IPS-18c (cell line): ENCODE measurements at regions not wholly inside any gene's neighbourhood (a gene's known extent, or its start where the extent isn't known, plus 50 kb on each side); places are given as distances from the start of the nearest gene placed in this dataset.

Experiments used
- H3K4me3 ChIP-seq: 2 replicates; pipeline ENCODE4 v1.7.0; 2013; ENCODE audit warnings: low read depth, mild to moderate bottlenecking, low read length, moderate library complexity; ENCODE audit not compliant: insufficient read depth
- H3K9me3 ChIP-seq: one replicate; pipeline ENCODE4 v1.6.1; 2013; ENCODE audit warnings: mild to moderate bottlenecking, low read length, moderate library complexity; ENCODE audit not compliant: control insufficient read depth, insufficient read depth

DNA sequence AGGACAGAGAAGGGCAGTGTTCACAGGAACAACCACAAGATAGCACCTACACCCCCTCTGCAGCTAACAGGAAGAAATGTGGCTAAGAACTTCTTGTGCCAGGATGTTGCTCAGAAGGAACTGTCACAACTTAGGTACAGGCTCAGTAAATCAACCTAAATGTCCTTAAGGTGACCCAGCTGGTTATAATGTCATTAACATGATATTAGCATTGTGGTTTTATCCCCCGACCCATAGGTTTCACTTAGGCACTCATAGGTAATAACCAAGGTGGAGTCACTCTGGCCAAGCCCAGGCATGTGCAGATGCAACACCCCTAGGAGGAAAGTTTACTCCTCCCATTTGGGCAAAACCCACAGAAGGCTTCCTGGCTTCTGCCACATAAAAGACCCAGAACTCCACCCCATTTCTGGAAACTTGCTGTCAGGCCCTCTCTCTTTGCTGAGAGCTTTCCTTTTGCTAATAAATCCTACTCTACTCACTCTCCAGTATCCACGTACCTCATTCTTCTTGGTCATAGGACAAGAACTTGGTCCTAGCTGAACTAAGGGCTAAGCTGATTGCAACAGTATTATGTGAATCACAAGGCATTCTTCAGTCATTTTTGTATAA lies 951.3 kb downstream of the SLITRK5 start:
- Histone ChIP-seq H3K9me3 (no peaks in the 10 kb centered on the region), H3K4me3 (no peak overlapping the region)

DNA sequence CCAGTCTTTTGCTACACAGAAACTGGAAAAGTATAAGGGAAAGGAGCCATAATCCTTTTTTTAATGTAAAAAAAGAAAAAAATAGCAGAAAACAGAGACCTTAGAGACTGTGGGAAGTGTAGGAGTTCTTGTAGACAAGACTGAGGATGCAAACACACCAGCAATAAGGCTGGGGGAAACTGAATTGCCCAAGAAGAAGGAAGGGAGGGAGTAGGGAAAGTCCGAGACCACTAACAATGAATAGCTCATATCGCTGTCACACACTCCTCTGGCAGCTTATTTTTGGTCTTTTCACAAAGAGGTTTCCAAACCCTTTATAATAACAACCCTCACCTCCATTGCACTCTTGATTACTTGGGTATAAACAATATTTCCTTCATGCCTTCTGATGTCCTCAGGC lies 952.0 kb downstream of the SLITRK5 start:
- H3K9me3 ChIP-seq = no peaks in the 10 kb centered on the region

DNA sequence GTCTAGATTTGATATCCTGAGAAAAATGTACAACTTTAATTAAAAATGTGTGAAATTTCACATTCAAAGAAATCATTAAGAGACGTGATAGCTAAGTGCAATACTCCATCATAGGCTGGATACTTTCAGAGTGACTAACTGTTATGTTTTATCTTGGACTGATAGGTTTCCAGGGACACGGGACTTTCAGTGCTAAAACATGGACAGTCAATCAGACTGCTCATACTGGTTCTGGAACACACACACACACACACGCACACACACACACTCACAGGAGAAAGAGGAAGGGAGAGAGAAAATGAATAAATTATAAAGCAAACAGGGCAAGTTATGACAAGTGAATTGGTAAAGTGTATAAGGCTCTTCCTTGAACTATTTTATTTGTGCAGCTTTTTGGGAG lies 955.9 kb downstream of the SLITRK5 start:
- Histone ChIP-seq H3K4me3 (no peak overlapping the region), H3K9me3 (no peaks in the 10 kb centered on the region)

More for the DNA sequence above, 952.0 kb downstream of the SLITRK5 start:
- H3K4me3 ChIP-seq = no peak overlapping the region

DNA sequence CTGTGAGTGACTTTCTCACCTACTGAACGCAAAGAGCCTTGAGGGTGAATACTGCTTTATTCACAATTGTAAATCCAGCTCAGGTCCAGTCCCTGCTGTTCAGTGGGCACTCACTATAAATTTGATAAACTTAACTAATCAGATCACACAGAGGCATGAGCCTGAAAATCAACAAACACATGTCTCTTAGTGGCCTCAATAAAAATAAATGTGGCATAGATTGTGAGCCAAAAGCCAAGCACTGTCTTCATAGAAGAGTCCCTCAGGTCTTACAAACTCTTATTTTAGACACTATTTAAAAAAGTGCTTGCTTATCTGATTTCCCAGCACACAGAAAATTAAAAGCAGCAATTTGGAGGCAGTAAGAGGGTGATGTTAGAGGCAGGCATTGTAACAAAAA lies 957.7 kb downstream of the SLITRK5 start:
- Histone ChIP-seq H3K4me3 (no peak overlapping the region), H3K9me3 (no peaks in the 10 kb centered on the region)

DNA sequence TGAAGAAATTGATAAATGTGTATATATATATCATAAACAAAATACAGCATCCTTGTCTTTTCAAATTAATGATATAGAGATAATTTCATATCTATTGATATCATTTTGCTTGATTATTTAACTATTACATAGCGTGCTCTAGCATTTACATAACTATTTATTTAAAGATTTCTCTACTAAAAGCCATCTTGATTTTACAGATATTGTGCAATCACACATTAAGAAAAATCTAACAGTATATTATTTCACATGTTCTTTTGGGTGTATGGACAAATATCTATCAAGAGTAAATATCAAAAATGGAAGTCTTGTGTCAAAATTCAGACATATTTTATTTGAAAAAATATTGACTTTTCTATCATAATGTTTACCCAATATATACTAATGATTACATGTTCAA lies 966.8 kb downstream of the SLITRK5 start:
- peaks cover 2% of the 10 kb centered on the region for H3K9me3 ChIP-seq
- no peak overlapping the region for H3K4me3 ChIP-seq

DNA sequence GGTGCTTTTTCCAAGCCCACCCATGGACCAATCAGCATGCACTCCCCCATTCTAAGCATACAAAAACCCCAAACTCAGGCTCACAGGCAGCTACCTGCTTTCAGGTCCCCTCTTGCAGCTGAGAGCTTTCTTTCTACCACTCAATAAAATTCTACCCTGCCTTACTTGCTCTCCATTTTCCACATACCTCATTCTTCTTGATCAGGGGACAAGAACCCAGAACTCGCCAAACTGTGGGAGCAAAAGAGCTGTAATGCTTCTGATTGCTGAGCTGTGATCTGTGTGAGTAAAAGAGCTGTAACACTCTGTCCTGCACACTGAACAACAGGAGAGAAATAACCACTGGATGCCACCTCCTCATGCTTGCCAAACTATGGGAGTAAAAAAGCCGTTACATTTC lies 972.1 kb downstream of the SLITRK5 start:
- no peak overlapping the region for H3K4me3 ChIP-seq
- peaks cover 8% of the 10 kb centered on the region for H3K9me3 ChIP-seq

DNA sequence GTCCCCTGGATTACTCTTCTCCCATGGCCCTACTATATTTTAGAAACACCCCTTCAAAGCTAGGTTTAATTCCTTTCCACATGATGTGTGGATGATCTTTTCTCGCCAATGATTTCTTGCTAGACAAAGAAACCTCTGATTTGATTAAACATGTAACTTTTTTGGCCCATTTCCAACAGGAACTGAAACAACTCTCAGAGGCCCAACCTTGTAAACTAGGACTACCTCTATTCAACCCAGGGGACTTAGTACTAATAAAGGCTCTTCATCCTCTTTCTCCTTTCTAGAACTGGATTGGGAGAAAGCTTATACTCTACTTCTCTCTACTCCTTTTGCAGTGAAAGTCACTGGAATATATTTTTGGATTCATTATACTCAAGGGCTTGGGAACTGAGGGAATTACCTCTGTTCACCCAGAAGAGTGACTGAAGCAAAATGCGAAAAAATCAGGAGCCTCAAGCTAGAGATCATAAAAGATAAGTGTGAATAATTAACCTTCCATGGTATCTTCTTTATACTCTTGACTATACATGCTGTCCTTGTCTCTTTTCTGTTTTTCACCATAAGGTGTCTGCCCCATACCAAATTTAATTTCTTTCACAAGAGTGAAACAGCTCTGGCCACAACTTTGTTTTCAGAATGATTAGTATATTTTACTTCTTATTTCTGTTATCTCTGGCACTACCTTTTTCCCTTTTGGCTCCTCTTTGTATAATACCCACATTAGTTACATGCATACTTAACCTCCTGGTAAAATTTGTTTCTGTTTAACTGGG lies 977.6 kb downstream of the SLITRK5 start:
- Histone ChIP-seq H3K4me3 (no peak overlapping the region), H3K9me3 (peaks cover 2% of the 10 kb centered on the region)

DNA sequence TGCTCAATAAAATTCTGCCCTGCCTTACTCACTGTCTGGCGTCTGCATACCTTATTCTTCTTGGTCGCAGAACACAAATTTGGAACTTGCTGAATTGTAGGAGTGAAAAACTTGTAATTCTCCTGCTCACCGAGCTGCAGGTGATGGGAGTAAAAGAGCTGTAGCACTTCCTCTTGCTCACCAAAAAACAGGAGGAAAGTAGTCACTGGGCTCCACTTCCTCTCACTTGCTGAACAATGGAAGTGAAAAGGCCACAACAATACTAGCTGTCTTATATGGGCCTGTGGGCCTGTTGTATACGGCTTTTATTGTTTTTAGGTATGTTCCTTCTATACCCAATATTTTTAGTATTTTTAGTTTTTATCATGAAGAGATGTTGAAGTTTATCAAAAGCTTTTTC lies 978.7 kb downstream of the SLITRK5 start:
- peaks cover under 1% of the 10 kb centered on the region for H3K9me3 ChIP-seq
- no peak overlapping the region for H3K4me3 ChIP-seq

DNA sequence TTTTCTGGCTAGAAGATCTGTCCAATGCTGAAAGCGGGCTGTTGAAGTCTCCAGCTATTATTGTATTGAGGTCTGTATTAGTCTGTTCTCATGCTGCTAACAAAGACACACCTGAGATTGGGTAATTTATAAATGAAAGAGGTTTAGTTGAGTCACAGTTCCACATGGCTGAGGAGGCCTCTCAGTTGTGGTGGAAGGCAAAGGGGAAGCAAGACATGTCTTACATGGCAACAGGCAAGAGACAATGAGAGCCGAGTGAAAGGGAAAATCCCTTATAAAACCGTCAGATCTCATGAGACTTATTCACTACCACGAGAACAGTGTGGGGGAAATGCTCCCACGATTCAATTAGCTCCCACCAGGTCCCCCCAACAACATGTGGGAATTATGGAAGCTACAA lies 980.4 kb downstream of the SLITRK5 start:
- Histone ChIP-seq H3K9me3 (no peaks in the 10 kb centered on the region), H3K4me3 (no peak overlapping the region)

DNA sequence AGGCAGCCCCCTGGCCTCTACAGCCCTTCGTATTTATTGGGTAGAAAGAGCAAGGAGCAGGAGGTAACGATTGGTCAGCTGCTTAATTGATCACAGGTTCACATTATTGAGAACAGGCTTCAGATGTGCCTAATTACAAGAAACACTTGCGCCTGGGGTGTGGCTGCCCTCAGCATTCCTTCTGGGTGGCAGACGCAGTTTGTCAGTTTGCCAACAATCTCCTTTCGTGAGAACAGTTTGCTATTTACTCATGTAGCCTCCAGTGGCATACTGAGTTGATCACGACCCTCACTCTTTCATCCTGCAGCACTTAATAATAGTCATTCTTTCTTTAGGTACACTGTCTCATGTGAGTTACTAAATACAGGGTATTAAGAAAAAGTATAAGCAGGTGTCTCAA lies 985.6 kb downstream of the SLITRK5 start:
- Histone ChIP-seq H3K9me3 (no peaks in the 10 kb centered on the region), H3K4me3 (no peak overlapping the region)

DNA sequence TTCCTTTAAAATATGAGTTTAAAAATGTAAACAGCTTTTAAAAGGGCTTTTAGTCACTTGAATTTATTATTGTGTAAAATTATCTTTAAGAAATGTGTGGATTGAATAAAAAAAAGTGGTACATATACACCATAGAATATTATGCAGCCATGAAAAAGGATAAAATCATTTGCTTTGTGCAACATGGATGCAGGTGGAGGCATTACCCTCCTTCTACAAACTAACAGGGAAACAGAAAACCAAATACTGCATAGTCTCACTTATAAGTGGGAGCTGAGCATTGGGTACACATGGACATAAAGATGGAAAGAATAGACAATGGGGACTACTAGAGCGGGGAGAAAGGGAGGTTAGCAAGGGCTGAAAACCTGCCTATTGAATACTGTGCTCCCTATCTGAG lies 999.3 kb downstream of the SLITRK5 start:
- Histone ChIP-seq H3K9me3 (no peaks in the 10 kb centered on the region), H3K4me3 (no peak overlapping the region)

DNA sequence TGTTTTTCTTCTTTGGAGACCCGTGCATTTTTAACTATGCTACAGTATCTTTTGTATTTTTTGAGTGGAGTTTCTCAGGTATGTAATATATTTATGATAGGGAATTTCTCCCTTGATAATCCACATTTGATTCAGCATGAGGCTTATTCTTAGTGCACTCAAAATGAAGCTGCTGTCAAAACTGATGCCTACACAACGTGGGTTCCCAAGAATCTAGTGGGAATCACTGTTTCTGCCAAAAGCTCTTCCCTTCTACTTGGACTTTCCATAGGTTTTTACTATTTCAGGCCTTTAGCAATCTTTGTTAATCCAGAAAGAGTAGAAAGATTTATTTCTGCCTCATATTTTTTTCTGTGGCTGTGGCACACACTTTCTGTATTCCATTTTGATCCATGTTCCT lies 1003.7 kb downstream of the SLITRK5 start:
- H3K4me3 ChIP-seq = no peak overlapping the region
- no peaks in the 10 kb centered on the region for H3K9me3 ChIP-seq

DNA sequence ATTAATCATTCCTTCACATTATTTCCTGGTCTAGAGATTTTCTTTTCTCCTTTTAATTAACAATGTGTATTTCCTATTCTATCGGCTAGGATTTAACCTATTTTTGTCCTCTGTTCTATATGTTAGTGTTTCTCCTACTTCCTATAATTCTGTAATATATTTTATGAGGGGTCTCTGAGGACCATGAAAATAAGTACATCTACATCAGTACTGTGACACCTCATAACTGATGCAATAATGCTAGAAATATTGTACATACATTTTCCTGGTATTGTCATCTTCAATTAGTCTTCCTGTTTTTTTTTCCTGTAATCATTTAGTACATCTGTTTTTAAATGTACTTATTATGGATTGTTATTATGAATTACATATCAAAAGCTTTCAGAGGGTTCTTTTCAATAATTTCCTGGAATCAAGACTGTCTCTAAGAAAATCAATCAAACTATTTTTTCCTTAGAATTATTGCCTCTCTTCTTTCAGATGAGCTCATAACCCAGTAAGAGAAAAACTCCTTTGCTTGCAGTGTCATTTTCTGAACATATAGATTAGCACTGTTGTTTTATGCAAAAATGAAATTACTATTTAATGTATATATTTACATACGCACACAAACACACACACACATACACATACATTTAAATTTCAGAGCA lies 1004.3 kb downstream of the SLITRK5 start:
- H3K9me3 ChIP-seq = no peaks in the 10 kb centered on the region
- no peak overlapping the region for H3K4me3 ChIP-seq

DNA sequence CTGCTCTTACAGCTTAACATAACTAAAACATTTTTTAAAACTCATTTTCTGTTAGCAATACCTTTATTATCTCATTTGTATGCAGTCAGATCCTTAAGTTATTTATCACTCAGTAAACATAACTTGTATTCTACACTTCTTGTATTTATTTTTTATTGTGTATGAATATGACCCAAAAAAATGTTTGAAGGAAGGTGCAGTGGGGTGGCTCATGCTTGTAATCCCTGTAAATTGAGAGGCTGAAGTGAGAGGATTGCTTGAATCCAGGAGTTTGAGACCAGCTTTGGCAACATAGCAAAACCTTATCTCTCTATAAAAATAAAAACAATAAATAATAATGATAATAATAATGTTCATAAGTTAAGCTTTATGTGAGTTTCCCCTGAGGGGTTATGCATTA lies 1004.8 kb downstream of the SLITRK5 start:
- Histone ChIP-seq H3K9me3 (no peaks in the 10 kb centered on the region), H3K4me3 (no peak overlapping the region)

DNA sequence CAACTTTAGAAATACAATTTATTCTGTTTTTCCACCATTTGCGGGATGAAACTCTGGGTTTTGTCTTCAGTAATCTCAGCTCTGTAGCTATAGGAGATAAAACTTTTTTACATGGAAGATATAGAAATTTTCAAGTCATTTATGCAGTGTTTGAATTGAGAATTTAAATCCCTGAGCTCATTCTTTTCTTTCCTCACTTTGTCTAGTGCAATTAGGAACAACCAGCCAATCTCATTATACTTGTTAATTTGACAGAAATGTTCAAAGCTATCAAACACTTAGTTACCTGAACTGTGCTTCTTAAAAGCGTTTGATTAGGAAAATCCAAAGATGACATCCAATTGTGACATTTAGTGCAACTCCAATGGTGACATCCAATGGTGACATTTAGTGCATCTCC lies 1014.3 kb downstream of the SLITRK5 start:
- Histone ChIP-seq H3K9me3 (no peaks in the 10 kb centered on the region), H3K4me3 (no peak overlapping the region)

DNA sequence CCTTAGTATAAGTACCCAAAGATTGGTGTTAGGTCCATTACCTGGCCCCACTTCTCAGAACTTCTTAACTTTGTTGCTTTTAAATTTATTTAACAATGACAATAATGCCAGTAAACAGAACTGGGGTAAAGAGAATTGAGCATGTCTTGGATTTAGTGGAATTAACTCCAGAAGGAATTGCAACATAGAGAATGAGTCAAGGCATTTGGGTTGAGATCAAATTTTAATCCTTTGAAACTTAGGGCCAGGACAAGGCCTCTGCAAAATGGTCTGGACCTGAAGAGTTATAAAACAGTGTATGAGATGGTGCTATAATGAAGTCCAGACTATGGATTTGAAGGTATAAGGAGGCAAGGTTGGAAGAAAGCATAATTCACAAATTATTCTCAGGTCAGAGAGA lies 1030.4 kb downstream of the SLITRK5 start:
- no peaks in the 10 kb centered on the region for H3K9me3 ChIP-seq
- no peak overlapping the region for H3K4me3 ChIP-seq

DNA sequence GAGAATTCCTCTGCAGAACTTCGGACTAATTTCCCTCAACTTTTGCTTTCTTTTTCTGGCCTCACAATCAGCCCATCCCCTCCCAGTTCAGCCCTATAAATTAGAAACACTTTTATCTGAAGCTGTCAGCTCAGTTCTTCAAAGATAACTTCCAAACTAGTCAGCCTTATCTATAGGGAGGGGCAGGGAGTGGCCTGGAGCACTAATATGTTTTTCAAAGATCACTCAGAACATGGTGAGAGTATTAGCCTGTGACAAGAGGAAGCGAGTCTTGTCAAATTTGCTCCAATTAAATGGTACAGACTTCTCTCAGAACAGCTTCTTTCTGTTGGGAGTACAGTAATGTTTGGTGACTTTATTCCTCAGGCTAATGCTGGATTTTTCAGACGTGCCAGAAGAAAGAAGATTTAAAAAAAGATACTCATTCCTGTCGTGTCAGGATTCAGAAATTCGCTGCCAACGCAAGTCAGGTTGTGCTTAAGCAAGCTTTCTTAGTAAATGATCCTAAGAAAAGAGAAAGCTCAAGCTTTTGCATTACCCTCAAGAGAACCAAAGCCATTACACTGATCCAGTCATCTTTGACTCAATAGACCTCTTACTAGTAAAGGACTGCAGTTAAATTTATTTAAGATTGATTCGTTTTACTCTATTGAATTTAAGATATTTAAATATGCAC lies 1033.6 kb downstream of the SLITRK5 start:
- no peaks in the 10 kb centered on the region for H3K9me3 ChIP-seq
- H3K4me3 ChIP-seq = no peak overlapping the region

DNA sequence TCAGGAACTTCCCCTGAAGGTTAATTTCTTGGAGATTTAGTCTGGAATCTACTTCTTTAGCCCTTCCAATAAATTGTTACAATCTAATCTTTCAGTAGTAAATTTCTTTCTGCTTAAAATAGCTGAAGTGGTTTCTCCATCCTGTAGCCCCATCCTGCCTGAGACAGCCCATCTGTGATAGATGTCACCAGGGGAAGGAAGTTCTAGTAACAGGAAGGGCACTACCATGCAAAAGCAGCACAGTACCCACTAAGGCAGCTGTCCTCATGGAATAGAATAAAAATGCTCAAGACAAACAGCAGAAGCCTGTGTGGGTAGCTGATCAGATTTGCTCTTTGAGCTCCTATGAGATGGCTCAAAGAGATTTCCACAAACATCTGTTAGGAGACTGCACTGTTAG lies 1036.5 kb downstream of the SLITRK5 start:
- Histone ChIP-seq H3K9me3 (no peaks in the 10 kb centered on the region), H3K4me3 (no peak overlapping the region)
